Stimulated activated CD8-positive, alpha-beta memory T cell treated with anti-CD3 and anti-CD28 coated beads, Interleukin-15, amount 100 ng/mL, for 48 hours (primary cell): ENCODE measurements at regions not wholly inside any gene's neighbourhood (a gene's known extent, or its start where the extent isn't known, plus 50 kb on each side); places are given as distances from the start of the nearest gene placed in this dataset.

Experiments
- DNase-seq, 2 donors: peaks; one replicate each; pipeline ENCODE4 v3.0.0-alpha.2; 2020; ENCODE audit warnings: low read depth in 2 of 2

GRCh38 chr7:159263430-159263829 lies 118.8 kb upstream of the VIPR2 start:
- DNase-seq: no peak

DNA sequence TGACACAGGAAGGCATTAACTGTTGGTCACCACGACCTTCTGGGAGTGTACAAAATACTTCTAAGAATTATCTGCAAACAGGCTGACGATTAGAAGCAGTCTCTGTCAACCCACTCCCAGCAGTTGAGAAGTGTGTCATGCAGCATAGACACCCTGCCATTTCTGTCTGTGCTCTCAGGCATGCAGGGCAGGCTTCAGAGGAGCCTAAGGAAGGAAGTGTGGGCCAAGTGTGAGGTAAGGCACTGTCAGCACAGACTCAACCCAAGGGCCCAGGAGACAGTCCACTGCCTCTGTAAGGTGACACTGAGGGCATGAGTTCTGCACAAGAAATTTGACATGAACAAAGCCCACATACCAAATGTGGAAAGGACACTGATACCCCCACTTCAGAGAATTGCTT lies 109.0 kb upstream of the VIPR2 start:
- DNase-seq: no peak

- no peak for DNase-seq
Observed at GRCh38 chr7:159250471-159250870, 105.8 kb upstream of the VIPR2 start.

DNA sequence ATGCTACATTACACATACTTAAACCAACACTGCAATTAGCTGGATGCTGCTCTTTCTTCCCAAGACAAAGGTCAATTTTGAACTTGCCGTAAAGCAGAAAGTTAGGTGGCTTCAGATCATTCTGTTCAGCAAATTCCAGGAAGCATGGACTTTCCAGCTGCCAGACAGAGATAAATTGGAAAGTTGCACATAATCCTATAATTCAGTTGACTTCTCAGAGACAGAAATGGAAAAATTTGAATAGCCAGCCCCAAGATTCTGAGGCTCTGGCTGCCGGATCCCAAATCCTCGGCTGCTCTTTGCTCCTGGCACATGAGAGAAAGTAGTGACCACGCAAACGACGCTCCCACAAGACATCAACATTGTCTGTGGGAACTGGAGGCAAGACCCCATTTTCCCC lies 105.0 kb upstream of the VIPR2 start:
- DNase-seq: no peak

DNA sequence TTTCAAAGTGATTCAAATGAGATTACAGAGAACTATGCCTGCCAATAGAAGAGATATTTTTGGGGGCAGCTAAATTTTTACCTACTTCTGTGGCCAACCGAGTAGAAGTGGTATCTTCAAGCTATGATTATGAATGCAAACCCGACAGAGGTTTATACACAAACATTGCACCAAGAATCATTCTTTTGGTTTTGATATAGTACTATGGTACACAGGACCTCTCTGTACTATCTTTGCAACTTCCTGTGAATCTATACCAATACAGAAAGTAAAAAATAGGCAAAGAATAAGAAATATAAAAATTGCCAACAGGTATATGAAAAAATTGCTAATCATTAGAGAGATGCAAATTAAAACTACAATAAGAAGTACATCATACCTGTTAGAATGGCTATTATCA lies 103.2 kb upstream of the VIPR2 start:
- DNase-seq: no peak

- DNase-seq: no peak
Observed at GRCh38 chr7:159246702-159247480, 102.2 kb upstream of the VIPR2 start.

- DNase-seq: no peak
Observed at GRCh38 chr7:159240962-159241361, 96.3 kb upstream of the VIPR2 start.

GRCh38 chr7:159239028-159239427 lies 94.4 kb upstream of the VIPR2 start:
- DNase-seq: no peak

DNA sequence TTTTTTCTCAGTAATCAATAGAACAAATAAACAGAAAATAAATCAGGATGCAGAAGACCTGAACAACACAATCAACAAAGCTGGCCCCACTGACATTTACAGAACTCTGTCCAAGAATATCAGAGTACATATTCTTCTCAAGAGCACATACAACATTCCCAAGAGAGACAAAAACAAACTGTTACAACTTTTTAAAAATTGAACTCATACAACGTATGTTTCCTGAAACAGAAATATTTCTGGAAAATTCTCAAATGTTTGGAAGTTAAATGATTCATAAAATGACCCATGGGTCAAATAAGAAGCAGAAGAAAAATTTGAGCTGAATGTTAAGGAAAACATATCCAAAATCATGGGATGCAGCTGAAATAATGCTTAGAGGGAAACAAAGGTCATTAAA lies 93.9 kb upstream of the VIPR2 start:
- DNase-seq: no peak

DNA sequence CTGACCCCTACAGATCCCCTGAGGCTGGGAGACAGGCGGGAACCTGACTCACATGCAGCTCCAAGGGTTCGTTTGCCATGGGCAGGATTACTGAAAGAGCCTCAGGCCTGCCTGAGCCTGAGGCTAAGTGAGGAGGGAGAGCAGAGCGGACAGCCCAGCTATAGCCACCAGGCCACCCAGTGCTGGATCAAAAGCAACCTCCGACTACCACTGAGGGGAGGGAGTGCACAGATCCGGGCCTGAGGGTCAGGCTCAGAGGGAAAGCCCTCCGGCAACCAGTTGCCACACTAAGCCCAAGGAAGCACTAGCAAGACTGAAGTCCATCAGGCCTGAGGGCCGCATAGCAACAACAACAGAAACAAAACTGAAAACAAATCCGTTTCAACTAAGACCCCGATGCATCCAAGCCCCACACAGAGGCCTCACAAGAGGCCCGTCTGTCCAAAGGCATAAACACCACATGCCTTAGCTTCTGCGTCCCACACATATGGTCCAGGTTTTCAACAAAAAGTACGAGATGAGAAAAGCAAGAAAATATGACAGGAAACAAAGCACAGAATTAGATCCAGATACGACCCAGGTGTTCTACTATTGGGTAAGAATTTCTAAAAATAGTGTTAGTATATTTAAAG lies 92.5 kb upstream of the VIPR2 start:
- DNase-seq: no peak

DNA sequence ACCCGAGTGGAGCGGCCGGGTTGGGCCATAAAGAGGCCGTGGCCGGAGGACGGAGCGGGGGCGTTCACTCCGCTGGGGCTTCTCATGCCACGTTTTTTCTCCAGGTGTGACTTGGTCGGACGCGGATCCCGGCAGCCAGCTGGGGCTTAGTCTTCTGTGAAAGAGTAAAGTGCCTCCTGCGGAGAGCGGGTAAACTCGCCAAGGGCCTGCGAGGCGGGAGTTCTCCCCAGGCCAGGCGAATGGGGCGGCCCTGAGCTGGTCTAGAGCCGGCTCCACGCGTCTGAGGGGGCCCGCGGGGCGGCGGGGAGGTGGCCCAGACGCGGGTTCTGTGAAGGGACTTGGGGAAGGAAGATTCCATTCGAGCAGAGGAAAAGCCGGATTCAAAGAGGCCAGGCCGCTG lies 86.3 kb upstream of the VIPR2 start:
- no peak for DNase-seq

DNA sequence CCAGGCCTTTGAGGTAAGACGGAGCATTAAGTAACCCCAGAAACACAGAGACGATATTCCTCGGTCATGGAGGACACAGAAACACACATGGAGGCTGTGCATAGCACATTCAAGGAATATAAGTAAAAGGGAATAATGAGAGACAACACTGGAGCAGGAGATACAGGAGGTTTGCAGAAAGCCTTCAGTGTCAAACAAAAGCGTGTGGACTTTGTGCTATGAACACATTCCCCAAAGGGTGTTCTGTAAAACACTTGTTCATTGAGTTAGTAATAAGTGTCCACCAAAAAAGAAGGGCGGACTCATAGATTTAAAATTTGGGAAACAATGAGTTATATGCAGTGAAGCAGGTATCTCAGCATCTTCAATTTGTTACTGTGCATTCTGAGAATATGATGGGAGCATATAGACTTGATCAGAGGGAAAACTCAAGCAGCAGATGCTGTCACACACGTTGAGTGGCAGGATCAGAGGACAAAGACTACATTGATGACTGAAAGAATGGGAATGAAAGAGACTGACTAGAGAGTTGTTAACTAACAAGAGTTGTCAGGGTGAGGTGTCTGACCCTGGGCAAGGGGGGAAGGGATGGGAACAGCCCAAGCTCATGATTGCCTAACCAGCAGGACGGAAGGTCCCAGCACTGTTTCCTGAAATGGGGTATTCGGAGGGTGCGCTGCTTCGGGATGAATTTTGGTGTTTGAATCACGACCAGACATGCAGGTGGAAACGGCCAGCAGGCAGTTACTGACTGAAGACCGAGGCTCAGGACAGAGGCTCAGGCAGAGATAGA lies 85.2 kb upstream of the VIPR2 start:
- DNase-seq: no peak

GRCh38 chr7:159227433-159227832 lies 82.8 kb upstream of the VIPR2 start:
- DNase-seq: no peak

GRCh38 chr7:159226011-159226702 lies 81.5 kb upstream of the VIPR2 start:
- no peak for DNase-seq

GRCh38 chr7:159218607-159219006 lies 73.9 kb upstream of the VIPR2 start:
- no peak for DNase-seq

- no peak for DNase-seq
Observed at GRCh38 chr7:159218170-159218569, 73.5 kb upstream of the VIPR2 start.

DNA sequence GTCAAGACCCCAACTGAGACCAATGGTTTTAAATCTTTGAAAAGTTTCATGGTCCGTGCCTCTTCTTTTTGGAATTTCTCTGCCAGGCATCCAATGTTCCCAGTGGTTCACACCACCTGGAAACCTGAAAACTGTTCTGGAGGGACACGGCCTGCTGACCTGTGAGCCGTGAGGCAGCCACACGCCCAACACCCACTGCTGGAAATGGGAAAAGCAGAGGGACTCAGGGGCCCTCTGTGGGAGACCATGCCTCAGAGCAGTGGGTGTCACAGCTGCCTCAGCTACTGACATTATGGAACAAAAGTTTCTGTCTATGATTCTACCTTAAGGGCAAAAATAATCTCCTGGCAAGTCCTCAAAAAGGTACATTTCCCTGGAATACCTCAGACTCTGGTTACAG lies 70.4 kb upstream of the VIPR2 start:
- DNase-seq: no peak

DNA sequence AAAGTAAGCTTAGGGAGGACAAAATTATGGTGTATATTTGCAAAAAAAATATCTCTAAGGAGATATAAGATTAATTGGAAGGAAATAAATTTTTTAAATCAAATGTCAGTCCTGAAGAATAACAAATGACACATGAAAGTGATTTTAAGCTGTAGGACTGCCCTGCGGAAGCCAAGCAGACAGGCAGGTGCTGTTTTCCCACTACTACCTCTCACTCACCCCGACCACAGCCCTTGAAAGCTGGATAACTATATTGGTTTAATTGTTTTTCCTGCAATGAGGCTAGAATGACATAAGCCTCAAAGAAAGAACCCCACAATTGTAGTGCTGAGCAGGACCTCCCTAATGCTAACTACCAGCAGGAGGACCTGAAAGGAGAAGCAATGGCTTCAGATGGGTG lies 68.6 kb upstream of the VIPR2 start:
- DNase-seq: no peak

GRCh38 chr7:159212226-159212625 lies 67.6 kb upstream of the VIPR2 start:
- no peak for DNase-seq

- no peak for DNase-seq
Observed at GRCh38 chr7:159211540-159212182, 67.0 kb upstream of the VIPR2 start.

DNA sequence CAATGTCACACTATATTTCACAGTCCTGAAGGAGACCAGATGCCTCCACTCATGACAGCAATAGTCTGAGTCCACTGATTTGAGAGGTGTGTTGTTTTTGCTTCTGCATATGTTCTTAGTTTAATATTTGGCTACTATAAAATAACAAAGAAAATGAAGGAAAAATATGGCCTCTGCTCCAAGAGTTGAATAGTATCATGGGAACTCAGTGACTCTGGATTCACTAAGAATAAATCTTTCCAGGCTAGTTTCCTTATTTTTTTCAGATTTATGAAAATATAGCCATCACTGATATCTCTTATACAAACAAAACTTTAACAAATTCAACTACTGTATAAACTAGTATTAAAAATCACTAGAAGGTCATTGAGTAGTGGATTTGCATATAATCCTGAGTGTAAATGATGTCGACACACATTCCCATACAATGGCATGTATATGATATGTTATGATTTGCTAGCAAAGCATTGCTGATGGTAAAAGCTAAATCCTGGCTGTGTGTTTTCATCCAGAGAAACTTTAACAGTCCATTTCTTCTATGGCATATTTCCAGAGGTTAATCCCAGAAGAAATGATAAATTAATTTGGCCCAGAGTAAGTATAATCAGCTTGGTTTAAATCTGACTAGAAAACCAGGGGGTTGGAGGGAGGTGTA lies 66.0 kb upstream of the VIPR2 start:
- no peak for DNase-seq
